Left lung (tissue), 4 donors: ENCODE measurements at regions not wholly inside any gene's neighbourhood (a gene's known extent, or its start where the extent isn't known, plus 50 kb on each side); places are given as distances from the start of the nearest gene placed in this dataset.

Experiments
- ATAC-seq: fragments of 200-7000 bp; cut with Tn5 transposase; one replicate; pipeline ENCODE4 v1.9.1; 2020; ENCODE audit warnings: moderate library complexity
- DNase-seq, 4 donors: peaks; one replicate each; pipeline ENCODE4 v3.0.0-alpha.2; 2013 to 2020
- H3K27ac ChIP-seq, 2 donors: fragments of 200-600 bp; sonication (generic) in 1 of 2; one replicate each; pipeline versions ENCODE4 v1.5.0 to v1.8.0; 2020 to 2021
- H3K27me3 ChIP-seq, 2 donors: fragments of 200-600 bp; sonication (generic) in 1 of 2; one replicate each; pipeline versions ENCODE4 v1.5.0 to v1.8.0; 2020 to 2021
- H3K36me3 ChIP-seq, 2 donors: fragments of 200-600 bp; sonication (generic) in 1 of 2; one replicate each; pipeline versions ENCODE4 v1.5.0 to v1.8.0; 2020 to 2021
- H3K4me1 ChIP-seq, 2 donors: fragments of 200-600 bp; one replicate each; pipeline ENCODE4 v1.8.0; 2021
- H3K4me3 ChIP-seq, 2 donors: fragments of 200-600 bp; sonication (generic) in 1 of 2; one replicate each; pipeline versions ENCODE4 v1.5.0 to v1.8.0; 2020 to 2021; ENCODE audit warnings: mild to moderate bottlenecking in 1 of 2
- H3K9me3 ChIP-seq, 2 donors: fragments of 200-600 bp; sonication (generic) in 1 of 2; one replicate each; pipeline versions ENCODE4 v1.5.0 to v1.8.0; 2020 to 2021
- intact Hi-C, 2 donors: fragments of 100-400 bp; cut with DNase I; formaldehyde crosslinking; loops; one replicate each; pipeline versions ENCODE4 v1.11.2 to v1.14.2; 2022
- TF ChIP-seq, protein P1 (sequence below), 2 donors: fragments of 200-600 bp; sonication (generic) in 1 of 2; IDR thresholded peaks; one replicate each; pipeline versions ENCODE4 v1.5.0 to v1.8.0; 2021; ENCODE audit warnings: antibody characterized with exemption in 2 of 2
- donor health status: DM: no; HTN: yes; CAD: no.
- donor health status: DM: no; HTN: no; CAD: no.

DNA sequence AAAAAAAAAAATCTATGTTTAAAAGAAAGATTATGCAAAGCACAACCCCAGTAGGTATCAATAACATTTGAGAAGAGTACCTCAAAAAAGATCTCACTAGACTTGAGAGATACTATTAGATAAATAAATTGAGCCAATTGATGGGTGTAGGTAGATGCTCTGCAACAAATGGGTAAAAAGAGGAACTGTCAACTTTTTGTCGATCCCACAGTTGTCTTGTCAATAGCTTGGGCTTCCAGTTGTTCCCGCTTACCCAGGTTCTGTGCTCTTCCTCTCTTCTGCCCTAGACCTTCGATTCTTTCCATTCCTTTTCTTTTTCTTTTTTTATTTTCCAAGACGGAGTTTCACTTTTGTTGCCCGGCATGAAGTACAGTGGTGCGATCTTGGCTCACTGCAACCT, 226.9 kb downstream of the SOX4 start:
- intact Hi-C loops = no loop called here
- Histone ChIP-seq H3K4me3 (no peak overlapping the region), H3K9me3 (no peaks in the 10 kb centered on the region), H3K36me3 (no peaks in the 10 kb centered on the region), H3K27me3 (no peaks in the 10 kb centered on the region), H3K27ac (no peak overlapping the region), H3K4me1 (peaks cover 0 to 3% of the 10 kb centered on the region in 2 donors)
- TF ChIP-seq, protein P1, sequence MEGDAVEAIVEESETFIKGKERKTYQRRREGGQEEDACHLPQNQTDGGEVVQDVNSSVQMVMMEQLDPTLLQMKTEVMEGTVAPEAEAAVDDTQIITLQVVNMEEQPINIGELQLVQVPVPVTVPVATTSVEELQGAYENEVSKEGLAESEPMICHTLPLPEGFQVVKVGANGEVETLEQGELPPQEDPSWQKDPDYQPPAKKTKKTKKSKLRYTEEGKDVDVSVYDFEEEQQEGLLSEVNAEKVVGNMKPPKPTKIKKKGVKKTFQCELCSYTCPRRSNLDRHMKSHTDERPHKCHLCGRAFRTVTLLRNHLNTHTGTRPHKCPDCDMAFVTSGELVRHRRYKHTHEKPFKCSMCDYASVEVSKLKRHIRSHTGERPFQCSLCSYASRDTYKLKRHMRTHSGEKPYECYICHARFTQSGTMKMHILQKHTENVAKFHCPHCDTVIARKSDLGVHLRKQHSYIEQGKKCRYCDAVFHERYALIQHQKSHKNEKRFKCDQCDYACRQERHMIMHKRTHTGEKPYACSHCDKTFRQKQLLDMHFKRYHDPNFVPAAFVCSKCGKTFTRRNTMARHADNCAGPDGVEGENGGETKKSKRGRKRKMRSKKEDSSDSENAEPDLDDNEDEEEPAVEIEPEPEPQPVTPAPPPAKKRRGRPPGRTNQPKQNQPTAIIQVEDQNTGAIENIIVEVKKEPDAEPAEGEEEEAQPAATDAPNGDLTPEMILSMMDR (IDR thresholded peaks at IDR 0.05) = no peak
- no peak for ATAC-seq
- no peak for DNase-seq

DNA sequence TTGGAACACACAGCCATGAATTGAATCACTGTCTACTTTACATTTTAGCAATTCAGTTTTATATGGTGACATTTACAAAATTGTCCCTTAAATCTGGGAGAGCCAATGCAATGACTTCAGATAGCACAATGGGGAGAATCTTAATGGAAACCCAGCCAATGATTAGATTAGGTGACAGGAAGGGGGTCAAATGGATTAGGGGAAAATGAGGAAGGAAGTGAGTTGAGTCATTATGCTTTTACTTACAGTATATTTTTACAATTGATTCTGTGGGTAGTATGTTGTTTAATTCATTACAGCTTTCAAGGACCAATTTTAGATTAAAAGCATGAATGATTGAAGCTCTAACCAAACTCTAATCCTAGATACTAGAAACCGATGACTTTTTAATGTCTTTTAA, 229.8 kb downstream of the SOX4 start:
- H3K27ac ChIP-seq = no peak overlapping the region
- TF ChIP-seq, protein P1 (IDR thresholded peaks at IDR 0.05) = no peak
- H3K4me3 ChIP-seq = no peak overlapping the region
- H3K36me3 ChIP-seq = no peaks in the 10 kb centered on the region
- ATAC-seq (no peak), DNase-seq (no peak)
- peaks cover 0 to 3% of the 10 kb centered on the region in 2 donors for H3K4me1 ChIP-seq
- no peaks in the 10 kb centered on the region for H3K27me3 ChIP-seq
- intact Hi-C loops = no loop called here
- H3K9me3 ChIP-seq = no peaks in the 10 kb centered on the region

DNA sequence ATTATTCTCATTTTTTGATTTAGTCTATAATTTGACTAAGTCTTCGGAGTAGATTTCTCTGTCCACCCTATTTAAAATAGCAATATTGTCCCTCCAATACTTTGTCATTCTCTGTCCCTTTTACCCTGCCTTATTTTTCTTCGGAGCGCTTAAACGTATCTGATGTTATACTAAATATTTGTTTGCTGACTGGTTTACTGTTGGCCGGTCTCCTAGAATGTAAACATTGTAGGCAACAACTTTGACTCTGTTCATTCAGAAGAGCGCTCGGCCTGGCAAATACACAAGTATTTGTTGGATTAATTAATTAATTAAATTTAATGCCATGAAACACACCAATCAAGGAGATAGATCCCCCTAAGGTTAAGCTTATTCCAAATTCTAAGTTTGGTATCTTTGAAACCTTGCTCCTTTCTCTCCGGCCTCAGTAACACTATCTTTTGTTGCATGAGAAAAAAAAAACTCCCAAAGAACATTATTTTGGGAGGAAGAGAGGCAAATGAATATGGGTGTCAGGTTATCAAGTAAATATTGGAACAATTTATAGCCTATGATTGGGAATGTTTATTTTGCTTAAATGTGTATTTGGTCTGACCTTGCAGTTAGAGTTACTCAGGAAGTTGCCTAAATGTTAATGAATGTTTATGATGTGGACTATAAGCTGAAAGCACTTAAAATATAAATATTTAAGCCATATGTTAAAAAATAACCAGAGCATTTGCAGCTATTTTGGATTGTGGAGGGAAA, 231.1 kb downstream of the SOX4 start:
- no peak for ATAC-seq
- TF ChIP-seq, protein P1 (IDR thresholded peaks at IDR 0.05) = no peak

DNA sequence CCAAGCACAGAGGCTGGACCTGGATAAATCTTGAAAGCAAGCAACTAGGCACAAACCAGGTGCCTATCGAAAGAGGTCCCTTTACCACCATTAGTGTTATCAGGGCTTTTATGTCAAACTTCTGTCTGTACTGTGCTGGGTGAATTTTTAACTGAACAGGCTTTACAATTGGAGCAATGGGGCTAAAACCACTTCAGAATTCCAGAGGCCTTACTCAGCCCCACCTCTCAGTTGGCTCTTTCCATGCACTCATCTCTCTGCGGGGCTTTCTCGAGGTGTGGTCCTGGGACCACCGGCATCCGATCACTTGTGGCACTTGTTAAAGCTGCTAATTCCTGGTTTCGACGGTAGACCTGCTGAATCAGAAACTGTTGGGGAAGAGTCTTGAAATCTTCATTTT, 232.5 kb downstream of the SOX4 start:
- Histone ChIP-seq H3K9me3 (no peaks in the 10 kb centered on the region), H3K4me1 (peaks cover 0 to 3% of the 10 kb centered on the region in 2 donors), H3K36me3 (no peaks in the 10 kb centered on the region), H3K27me3 (no peaks in the 10 kb centered on the region), H3K4me3 (no peak overlapping the region), H3K27ac (no peak overlapping the region)
- peak; percentile 95 for ATAC-seq
- no peak for DNase-seq
- intact Hi-C loops = no loop called here
- TF ChIP-seq, protein P1 (IDR thresholded peaks at IDR 0.05) = no peak

More for the DNA sequence above, 231.1 kb downstream of the SOX4 start:
- intact Hi-C loops = no loop called here
- Histone ChIP-seq H3K36me3 (no peaks in the 10 kb centered on the region), H3K27ac (no peak overlapping the region), H3K27me3 (no peaks in the 10 kb centered on the region), H3K4me1 (peaks cover 0 to 3% of the 10 kb centered on the region in 2 donors), H3K4me3 (no peak overlapping the region), H3K9me3 (no peaks in the 10 kb centered on the region)
- DNase-seq = peak in 1 of 4 donors; percentile 50

DNA sequence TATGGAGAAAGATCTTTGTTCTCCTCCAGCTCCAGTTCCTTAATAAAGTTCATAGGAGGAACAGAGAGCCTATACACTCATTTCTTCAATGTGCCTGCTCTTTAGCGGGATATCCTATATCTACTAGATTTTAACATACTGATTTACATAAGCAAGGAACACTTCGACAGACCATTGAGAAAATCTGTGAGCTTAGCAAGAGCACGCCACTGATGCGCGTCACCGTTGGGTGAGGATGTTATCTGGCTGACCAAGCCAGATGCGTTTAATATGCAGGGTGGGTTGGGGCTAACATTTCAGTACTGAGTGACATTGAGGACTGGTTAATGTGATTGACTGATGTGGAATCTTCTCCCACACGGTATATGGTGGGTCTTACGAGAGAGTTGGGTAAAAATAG, 233.4 kb downstream of the SOX4 start:
- intact Hi-C loops = no loop called here
- no peak overlapping the region for H3K4me3 ChIP-seq
- TF ChIP-seq, protein P1 (IDR thresholded peaks at IDR 0.05) = no peak
- no peaks in the 10 kb centered on the region for H3K27me3 ChIP-seq
- H3K36me3 ChIP-seq = no peaks in the 10 kb centered on the region
- no peaks in the 10 kb centered on the region for H3K9me3 ChIP-seq
- DNase-seq = no peak
- H3K4me1 ChIP-seq = peaks cover 0 to 3% of the 10 kb centered on the region in 2 donors
- ATAC-seq = no peak
- H3K27ac ChIP-seq = no peak overlapping the region
